Mesenchymal stem cell (in vitro differentiated cells and primary cell): ENCODE measurements at regions not wholly inside any gene's neighbourhood (a gene's known extent, or its start where the extent isn't known, plus 50 kb on each side); places are given as distances from the start of the nearest gene placed in this dataset.

Experiments
- DNase-seq: peaks from one replicate; pipeline ENCODE4 v3.0.0-alpha.2; 2013
- H2AFZ ChIP-seq: one replicate; pipeline ENCODE4 v1.6.1; 2013; ENCODE audit warnings: low read depth, mild to moderate bottlenecking, control low read depth, inconsistent platforms, low read length, moderate library complexity
- H2AK5ac ChIP-seq: 2 replicates; pipeline ENCODE4 v1.6.1; 2013; ENCODE audit warnings: low read length, moderate library complexity, mild to moderate bottlenecking, inconsistent platforms; ENCODE audit not compliant: severe bottlenecking
- H2BK120ac ChIP-seq: one replicate; pipeline ENCODE4 v1.6.1; 2013; ENCODE audit warnings: low read depth, mild to moderate bottlenecking, inconsistent platforms, low read length, moderate library complexity
- H2BK12ac ChIP-seq, 2 experiments: one replicate each; pipeline ENCODE4 v1.6.1; 2013; ENCODE audit warnings: inconsistent platforms in 2 of 2, low read length in 2 of 2, mild to moderate bottlenecking in 2 of 2, moderate library complexity in 2 of 2, control low read depth in 1 of 2
- H2BK15ac ChIP-seq: one replicate; pipeline ENCODE4 v1.6.1; 2013; ENCODE audit warnings: mild to moderate bottlenecking, low read depth, inconsistent platforms; ENCODE audit not compliant: poor library complexity, severe bottlenecking
- H2BK5ac ChIP-seq: 2 replicates; pipeline ENCODE4 v1.6.1; 2013; ENCODE audit warnings: low read depth, mild to moderate bottlenecking, low read length, control low read depth, inconsistent platforms; ENCODE audit not compliant: poor library complexity, severe bottlenecking
- H3K14ac ChIP-seq, 2 experiments: one replicate each; pipeline ENCODE4 v1.6.1; 2013; ENCODE audit warnings: inconsistent platforms in 2 of 2, low read length in 2 of 2, control low read depth in 1 of 2, mild to moderate bottlenecking in 1 of 2, moderate library complexity in 1 of 2
- H3K18ac ChIP-seq, 2 experiments: one replicate each; pipeline ENCODE4 v1.6.1; 2013; ENCODE audit warnings: inconsistent platforms in 2 of 2, low read length in 2 of 2, control low read depth in 1 of 2, low read depth in 1 of 2, mild to moderate bottlenecking in 1 of 2
- H3K23ac ChIP-seq, 2 experiments: one replicate each; pipeline ENCODE4 v1.6.1; 2013; ENCODE audit warnings: inconsistent platforms in 2 of 2, low read length in 2 of 2, mild to moderate bottlenecking in 2 of 2, moderate library complexity in 2 of 2, control low read depth in 1 of 2
- H3K27ac ChIP-seq: 2 replicates; pipeline ENCODE4 v1.5.1; 2013; ENCODE audit warnings: mild to moderate bottlenecking, moderate library complexity, low read length, control low read depth, inconsistent platforms; ENCODE audit not compliant: poor library complexity, severe bottlenecking
- H3K27me3 ChIP-seq, 2 experiments: 2 replicates each; pipeline versions ENCODE4 v1.6.1 to v1.7.0; 2013; ENCODE audit warnings: low read length in 2 of 2, mild to moderate bottlenecking in 2 of 2, moderate library complexity in 2 of 2, control low read depth in 1 of 2, inconsistent platforms in 1 of 2; ENCODE audit not compliant: control insufficient read depth in 1 of 2, insufficient read depth in 1 of 2
- H3K36me3 ChIP-seq, 2 experiments: 2 replicates each; pipeline versions ENCODE4 v1.6.1 to v1.7.0; 2013; ENCODE audit warnings: low read length in 2 of 2, control low read depth in 1 of 2, inconsistent platforms in 1 of 2, low read depth in 1 of 2, mild to moderate bottlenecking in 1 of 2; ENCODE audit not compliant: insufficient read depth in 2 of 2, control insufficient read depth in 1 of 2
- H3K4ac ChIP-seq, 2 experiments: one replicate each; pipeline ENCODE4 v1.6.1; 2013; ENCODE audit warnings: inconsistent platforms in 2 of 2, low read length in 2 of 2, mild to moderate bottlenecking in 2 of 2, moderate library complexity in 2 of 2, control low read depth in 1 of 2, low read depth in 1 of 2
- H3K4me1 ChIP-seq: 2 replicates; pipeline ENCODE4 v1.6.1; 2013; ENCODE audit warnings: low read depth, low read length, control low read depth; ENCODE audit not compliant: control insufficient read depth, insufficient read depth
- H3K4me2 ChIP-seq: 2 replicates; pipeline ENCODE4 v1.6.1; 2013; ENCODE audit warnings: low read length, mild to moderate bottlenecking, inconsistent platforms; ENCODE audit not compliant: poor library complexity, severe bottlenecking
- H3K4me3 ChIP-seq, 2 experiments: 2 replicates each; pipeline versions ENCODE4 v1.5.1 to v1.7.0; 2013; ENCODE audit warnings: low read length in 2 of 2, mild to moderate bottlenecking in 2 of 2, control low read depth in 1 of 2, low read depth in 1 of 2; ENCODE audit not compliant: insufficient read depth in 1 of 2
- H3K79me1 ChIP-seq: replicated peaks from 2 replicates; pipeline ENCODE4 v1.6.1; 2013; ENCODE audit warnings: mild to moderate bottlenecking, control low read depth, low read length, inconsistent platforms; ENCODE audit not compliant: poor library complexity, severe bottlenecking
- H3K9ac ChIP-seq: 2 replicates; pipeline ENCODE4 v1.7.0; 2013; ENCODE audit warnings: mild to moderate bottlenecking, low read length, moderate library complexity
- H3K9me3 ChIP-seq: 2 replicates; pipeline ENCODE4 v1.7.0; 2013; ENCODE audit warnings: mild to moderate bottlenecking, low read length; ENCODE audit not compliant: control insufficient read depth
- H4K8ac ChIP-seq: one replicate; pipeline ENCODE4 v1.6.1; 2013; ENCODE audit warnings: inconsistent platforms, mild to moderate bottlenecking, low read length, moderate library complexity
- H4K91ac ChIP-seq: one replicate; pipeline ENCODE4 v1.6.1; 2013; ENCODE audit warnings: mild to moderate bottlenecking, low read length, inconsistent platforms
- WGBS: methylation state at CpG from one replicate; pipeline ENCODE4 v1.1.7; 2013; ENCODE audit warnings: mixed read lengths; 5-methylcytosine and 5-hydroxymethylcytosine counted together

DNA sequence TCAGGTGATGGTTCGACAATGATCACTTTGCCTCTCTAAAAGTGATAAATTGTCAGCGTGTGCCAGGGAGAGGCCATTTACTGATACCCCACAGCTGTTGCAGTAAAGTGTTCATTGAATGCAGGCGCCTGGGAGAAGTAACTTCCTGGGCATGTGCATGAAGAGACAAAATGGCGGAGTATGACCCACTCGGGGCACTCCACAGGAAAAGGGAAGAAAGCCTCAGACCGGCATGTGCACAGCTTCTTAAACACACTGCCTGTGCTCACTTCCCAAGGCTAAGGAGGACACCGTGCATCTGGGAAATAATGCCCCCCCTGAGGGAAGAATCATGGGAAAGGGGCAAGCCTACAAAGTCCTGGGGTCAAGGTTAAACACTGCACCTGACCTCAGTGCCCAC, 329.5 kb downstream of the ICE1 start:
- no peak overlapping the region for H3K14ac ChIP-seq
- no peak overlapping the region for H3K4ac ChIP-seq
- H3K9me3 ChIP-seq = no peaks in the 10 kb centered on the region
- H3K27ac ChIP-seq = no peak overlapping the region
- WGBS = 60% methylated on average over 6 of the region's 7 CpGs
- H2BK5ac ChIP-seq = no peak overlapping the region
- H2AFZ ChIP-seq = no peak overlapping the region
- no peaks in the 10 kb centered on the region for H3K36me3 ChIP-seq
- no peak overlapping the region for H3K4me2 ChIP-seq
- no peak overlapping the region for H3K9ac ChIP-seq
- no peak overlapping the region for H2BK120ac ChIP-seq
- no peak overlapping the region for H2BK12ac ChIP-seq
- no peak overlapping the region for H3K18ac ChIP-seq
- H3K79me1 ChIP-seq = no peaks in the 10 kb centered on the region
- H3K23ac ChIP-seq = no peak overlapping the region
- H4K8ac ChIP-seq = no peak overlapping the region
- H4K91ac ChIP-seq = no peak overlapping the region
- H3K27me3 ChIP-seq = peaks cover 0 to 9% of the 10 kb centered on the region in 2 experiments
- H2AK5ac ChIP-seq = no peak overlapping the region
- DNase-seq = no peak
- no peak overlapping the region for H2BK15ac ChIP-seq
- H3K4me1 ChIP-seq = no peaks in the 10 kb centered on the region
- no peak overlapping the region for H3K4me3 ChIP-seq

DNA sequence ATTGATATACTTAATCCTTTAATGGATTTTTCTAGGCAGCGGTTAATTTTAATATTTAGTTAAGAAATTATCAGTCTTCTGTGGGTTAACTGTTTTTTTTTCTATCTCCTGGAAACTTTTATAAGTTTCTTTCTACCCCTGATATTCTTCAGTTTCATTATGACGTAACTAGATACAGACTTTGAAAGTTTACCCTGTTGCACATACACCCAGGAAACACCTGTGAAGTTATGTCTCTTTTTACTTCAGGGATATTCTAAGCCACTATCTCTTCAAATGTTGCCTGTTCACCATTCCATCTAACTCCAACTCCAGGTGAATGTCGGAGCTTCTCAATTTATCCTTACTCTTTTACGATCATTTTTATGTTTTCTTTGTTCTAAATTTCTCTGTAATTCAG, 329.0 kb downstream of the ICE1 start:
- Histone ChIP-seq H3K4me1 (no peaks in the 10 kb centered on the region), H4K8ac (no peak overlapping the region), H3K36me3 (no peaks in the 10 kb centered on the region), H3K18ac (no peak overlapping the region), H3K4me2 (no peak overlapping the region), H3K4ac (no peak overlapping the region), H3K9ac (no peak overlapping the region), H3K9me3 (no peaks in the 10 kb centered on the region), H2BK120ac (no peak overlapping the region), H3K27ac (no peak overlapping the region), H4K91ac (no peak overlapping the region), H3K23ac (no peak overlapping the region), H3K14ac (no peak overlapping the region), H2AK5ac (no peak overlapping the region), H3K4me3 (no peak overlapping the region), H3K27me3 (peaks cover 0 to 9% of the 10 kb centered on the region in 2 experiments), H2BK15ac (no peak overlapping the region), H2BK5ac (no peak overlapping the region), H2AFZ (no peak overlapping the region), H2BK12ac (no peak overlapping the region), H3K79me1 (no peaks in the 10 kb centered on the region)
- DNase-seq = no peak
- 95% methylated on average over 2 of the region's 4 CpGs for WGBS

DNA sequence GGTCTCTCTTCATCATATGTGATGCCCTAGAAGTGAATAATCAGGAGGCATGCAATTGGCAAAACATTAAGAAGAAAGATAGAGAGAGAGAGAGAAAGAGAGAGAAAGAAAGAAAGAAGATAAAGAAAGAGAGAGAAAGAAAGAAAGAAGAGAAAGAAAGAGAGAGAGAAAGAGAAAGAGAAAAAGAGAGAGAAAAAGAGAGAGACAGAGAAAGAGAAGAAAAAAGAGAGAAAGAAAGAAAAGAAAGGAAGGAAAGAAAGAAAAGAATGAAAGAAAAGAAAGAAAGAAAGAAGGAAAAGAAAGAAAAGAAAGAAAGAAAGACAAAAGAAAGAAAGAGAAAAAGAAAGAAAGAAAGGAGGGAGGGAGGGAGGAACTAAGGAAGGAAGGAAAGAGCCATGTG, 318.9 kb downstream of the ICE1 start:
- Histone ChIP-seq H2AFZ (no peak overlapping the region), H3K36me3 (no peaks in the 10 kb centered on the region), H3K9ac (no peak overlapping the region), H3K27ac (no peak overlapping the region), H3K27me3 (no peaks in the 10 kb centered on the region), H2AK5ac (no peak overlapping the region), H3K23ac (no peak overlapping the region), H3K4ac (no peak overlapping the region), H3K79me1 (no peaks in the 10 kb centered on the region), H3K4me2 (no peak overlapping the region), H2BK15ac (no peak overlapping the region), H2BK12ac (no peak overlapping the region), H3K18ac (no peak overlapping the region), H3K4me3 (no peak overlapping the region), H2BK5ac (no peak overlapping the region), H3K9me3 (peaks cover 28% of the 10 kb centered on the region), H2BK120ac (no peak overlapping the region), H4K8ac (no peak overlapping the region), H4K91ac (no peak overlapping the region), H3K14ac (no peak overlapping the region), H3K4me1 (no peaks in the 10 kb centered on the region)
- no peak for DNase-seq

DNA sequence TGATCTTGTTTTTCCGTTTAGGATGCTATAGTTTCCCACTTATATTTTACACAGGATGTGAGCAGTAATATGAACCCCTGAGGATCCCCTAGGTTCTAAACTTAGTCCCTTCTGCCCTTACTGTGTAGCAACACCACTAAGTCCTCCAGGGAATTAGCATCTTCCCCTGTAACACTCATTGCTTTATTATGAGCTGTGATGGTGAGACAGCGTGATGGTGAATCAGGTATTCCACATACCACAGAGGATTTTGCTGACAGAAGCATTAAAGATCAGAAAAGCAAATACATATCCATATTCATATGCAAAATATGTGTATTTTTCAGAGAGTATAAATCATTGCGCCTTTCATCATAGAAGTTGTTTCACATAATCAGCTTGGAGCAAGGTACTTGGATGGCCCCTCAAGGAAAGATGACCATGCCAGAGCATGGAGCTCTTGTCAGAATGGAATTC, 317.0 kb downstream of the ICE1 start:
- Histone ChIP-seq H2BK5ac (no peak overlapping the region), H3K14ac (no peak overlapping the region), H3K4me2 (no peak overlapping the region), H2BK12ac (no peak overlapping the region), H3K79me1 (no peaks in the 10 kb centered on the region), H2BK15ac (no peak overlapping the region), H3K9ac (no peak overlapping the region), H3K4ac (no peak overlapping the region), H4K91ac (no peak overlapping the region), H3K4me3 (no peak overlapping the region), H2AK5ac (no peak overlapping the region), H3K27me3 (no peaks in the 10 kb centered on the region), H3K18ac (no peak overlapping the region), H3K23ac (no peak overlapping the region), H3K4me1 (no peaks in the 10 kb centered on the region), H4K8ac (no peak overlapping the region), H3K36me3 (no peaks in the 10 kb centered on the region), H3K9me3 (peaks cover 22% of the 10 kb centered on the region), H2AFZ (no peak overlapping the region), H2BK120ac (no peak overlapping the region), H3K27ac (no peak overlapping the region)
- DNase-seq = no peak
- WGBS = 84% methylated on average over 1 of the region's 3 CpGs
